ENCODE measurements at regions not wholly inside any gene's neighbourhood (a gene's known extent, or its start where the extent isn't known, plus 50 kb on each side); places are given as distances from the start of the nearest gene placed in this dataset.
"Not testable (repeated sequence)": the region's sequence is repeated elsewhere in the genome, so short reads cannot be mapped to it uniquely, and the experiment has no call there.

DNA sequence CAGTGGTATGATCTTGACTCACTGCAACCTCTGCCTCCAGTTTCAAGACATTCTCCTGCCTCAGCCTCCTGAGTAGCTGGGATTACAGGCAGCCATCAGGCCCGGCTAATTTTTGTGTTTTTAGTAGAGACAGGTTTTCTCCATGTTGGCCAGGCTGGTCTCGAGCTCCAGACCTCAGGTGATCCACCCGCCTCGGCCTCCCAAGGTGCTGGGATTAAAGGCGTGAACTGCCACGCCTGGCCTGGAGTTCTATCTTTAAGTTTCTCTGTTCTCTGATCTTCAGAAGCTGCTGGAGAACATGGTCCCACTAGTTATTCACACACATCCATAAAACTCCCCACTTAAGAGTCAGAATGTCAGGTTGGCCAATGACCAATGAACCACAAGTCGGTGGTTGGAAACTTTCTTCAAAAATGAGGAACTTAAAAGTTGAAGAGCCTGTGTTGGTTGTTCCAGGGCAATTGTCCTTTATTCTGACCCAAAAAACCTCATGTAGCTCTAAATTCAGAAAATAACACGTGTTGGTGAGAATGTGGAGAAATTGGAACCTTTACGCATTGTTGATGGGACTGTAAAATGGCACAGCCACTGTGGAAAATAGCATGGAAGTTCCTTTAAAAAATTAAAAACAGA lies 55.9 kb upstream of the PIK3CB start:
- H3K4me1 ChIP-seq (replicated peaks) = peaks cover 6% of the 10 kb centered on the region
- H3K27ac ChIP-seq = peak overlapping the region; percentile 31; the same call in 1 of the 2 replicates
- no peak for DNase-seq (ENCODE audit: low read depth in 1 of 2, low spot score in 2 of 2)
- H3K27me3 ChIP-seq (replicated peaks) = no peaks in the 10 kb centered on the region
- H3K36me3 ChIP-seq = no peaks in the 10 kb centered on the region
- H3K9me3 ChIP-seq (replicated peaks) = no peaks in the 10 kb centered on the region
- H3K4me3 ChIP-seq = no peak overlapping the region

DNA sequence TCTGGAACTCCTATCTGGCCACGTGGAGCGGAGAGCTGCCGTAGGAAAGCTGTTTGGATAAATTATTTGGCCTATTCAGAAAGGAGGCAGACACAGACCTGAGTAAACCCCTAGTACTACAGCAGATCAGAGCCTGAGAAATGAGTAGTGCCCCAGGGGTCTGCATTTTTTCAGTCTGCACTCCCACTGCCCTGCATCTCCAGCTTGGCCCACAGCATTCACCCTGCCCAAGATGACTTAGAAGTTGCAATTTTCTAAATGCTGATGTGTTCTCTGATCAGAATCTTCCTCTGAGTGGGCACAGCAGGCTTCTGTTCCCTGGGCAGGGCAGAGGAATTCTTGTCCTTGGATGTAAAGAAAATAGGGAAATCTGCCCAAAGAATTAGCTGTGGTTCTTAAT lies 55.1 kb upstream of the PIK3CB start:
- H3K9me3 ChIP-seq (replicated peaks) = no peaks in the 10 kb centered on the region
- no peaks in the 10 kb centered on the region for H3K27me3 ChIP-seq (replicated peaks)
- peaks cover 6% of the 10 kb centered on the region for H3K4me1 ChIP-seq (replicated peaks)
- no peak for DNase-seq (ENCODE audit: low read depth in 1 of 2, low spot score in 2 of 2)
- no peak overlapping the region for H3K27ac ChIP-seq
- H3K4me3 ChIP-seq = no peak overlapping the region
- no peaks in the 10 kb centered on the region for H3K36me3 ChIP-seq

- H3K4me1 ChIP-seq (replicated peaks) = peaks cover 6% of the 10 kb centered on the region
- no peak overlapping the region for H3K4me3 ChIP-seq
- H3K9me3 ChIP-seq (replicated peaks) = no peaks in the 10 kb centered on the region
- no peaks in the 10 kb centered on the region for H3K27me3 ChIP-seq (replicated peaks)
- DNase-seq (ENCODE audit: low read depth in 1 of 2, low spot score in 2 of 2) = no peak
- H3K27ac ChIP-seq = no peak overlapping the region
- no peaks in the 10 kb centered on the region for H3K36me3 ChIP-seq
Observed at GRCh38 chr3:138888560-138888959, 53.8 kb upstream of the PIK3CB start.

- H3K4me1 ChIP-seq (replicated peaks); H3K9me3 ChIP-seq (replicated peaks); H3K27me3 ChIP-seq (replicated peaks); H3K4me3 ChIP-seq; H3K27ac ChIP-seq; DNase-seq (ENCODE audit: low read depth in 1 of 2, low spot score in 2 of 2); H3K36me3 ChIP-seq: not testable (repeated sequence)
Observed at GRCh38 chr3:138886096-138886495, 51.4 kb upstream of the PIK3CB start.
